Muscle of back (tissue), 3 donors: ENCODE measurements at regions not wholly inside any gene's neighbourhood (a gene's known extent, or its start where the extent isn't known, plus 50 kb on each side); places are given as distances from the start of the nearest gene placed in this dataset.
"Not testable (repeated sequence)": the region's sequence is repeated elsewhere in the genome, so short reads cannot be mapped to it uniquely, and the experiment has no call there.

Experiments used
- DNase-seq, 3 donors: peaks; one replicate each; pipeline versions ENCODE4 v3.0.0 to v3.0.0-alpha.2; 2013

DNA sequence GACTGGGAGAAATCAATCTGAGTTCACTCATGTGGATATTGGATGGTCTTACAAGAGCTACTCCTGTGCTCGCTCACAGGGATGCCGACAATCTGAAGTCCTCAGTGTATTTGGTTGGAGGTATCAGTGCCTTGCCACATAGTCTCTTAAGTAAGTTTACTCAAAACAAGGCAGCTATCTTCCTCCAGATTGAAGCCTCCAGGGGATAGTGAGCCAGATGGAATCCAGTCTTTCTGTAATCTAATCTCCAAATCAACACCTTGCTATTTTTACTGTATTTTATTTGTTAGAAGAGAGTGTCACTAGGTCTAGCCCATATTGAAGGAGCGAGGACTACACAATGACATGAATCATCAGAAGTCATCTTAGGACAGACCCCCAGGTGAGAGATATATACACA lies 456.6 kb upstream of the POT1 start:
- no peak for DNase-seq

DNA sequence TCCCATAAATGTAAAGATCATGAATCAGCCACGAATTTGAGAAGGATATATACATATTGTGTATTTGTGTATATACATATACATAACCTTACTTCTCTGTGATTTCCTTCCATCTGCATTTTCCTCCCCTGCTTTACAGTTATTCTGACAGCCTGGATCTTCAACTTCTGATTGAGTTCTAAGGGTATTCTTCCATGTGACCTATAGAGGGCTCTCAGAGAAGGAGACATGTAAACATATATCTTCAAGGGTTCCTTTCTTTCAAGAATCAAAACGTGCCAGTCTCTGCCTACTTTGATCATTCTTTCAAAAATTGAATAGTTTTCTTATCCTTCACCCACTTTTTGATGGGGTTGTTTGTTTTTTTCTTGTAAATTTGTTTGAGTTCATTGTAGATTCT lies 453.7 kb upstream of the POT1 start:
- no peak for DNase-seq

- DNase-seq = no peak
Measured at GRCh38 chr7:125382401-125382800, 452.8 kb upstream of the POT1 start.

DNA sequence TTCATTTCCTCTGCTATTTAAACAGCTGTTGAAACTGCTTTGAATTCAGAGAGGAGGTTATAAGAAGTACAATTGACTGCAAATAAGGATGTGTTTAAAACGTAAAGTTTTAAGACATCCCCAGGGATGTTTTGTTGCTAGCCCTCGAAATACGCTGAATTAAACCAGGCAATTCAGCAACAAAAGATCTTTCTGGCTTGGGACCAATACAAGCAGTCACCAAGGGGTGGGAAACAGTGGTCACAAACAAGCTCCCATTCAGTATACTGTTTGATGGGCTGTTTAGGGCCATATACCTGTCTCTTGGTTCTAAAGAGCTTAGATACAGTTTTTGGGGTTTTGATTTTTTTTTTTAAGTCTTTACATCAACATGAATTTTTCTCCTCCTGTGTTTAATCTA lies 446.3 kb upstream of the POT1 start:
- peak in 1 of 3 donors; percentile 5 for DNase-seq

DNA sequence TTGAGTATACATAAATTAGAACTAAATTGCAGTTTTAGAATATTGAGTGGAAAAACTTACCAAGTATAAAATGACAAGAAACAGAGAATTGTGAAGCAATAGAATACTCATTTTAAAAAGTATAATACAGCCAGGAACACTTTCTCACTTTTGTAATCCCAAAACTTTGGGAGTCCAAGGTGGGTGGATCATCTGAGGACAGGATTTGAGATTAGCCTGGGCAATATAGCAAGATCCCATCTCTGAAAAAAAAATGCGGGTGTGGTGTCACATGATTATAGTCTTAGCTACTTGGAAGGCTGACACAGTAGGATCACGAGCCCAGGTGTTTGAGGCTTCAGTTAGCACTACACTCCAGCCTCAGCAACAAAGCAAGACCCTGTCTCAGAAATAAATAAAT lies 440.9 kb upstream of the POT1 start:
- no peak for DNase-seq

- peak in 2 of 3 donors; percentile 2 for DNase-seq
Measured at GRCh38 chr7:125363873-125364272, 434.2 kb upstream of the POT1 start.

DNA sequence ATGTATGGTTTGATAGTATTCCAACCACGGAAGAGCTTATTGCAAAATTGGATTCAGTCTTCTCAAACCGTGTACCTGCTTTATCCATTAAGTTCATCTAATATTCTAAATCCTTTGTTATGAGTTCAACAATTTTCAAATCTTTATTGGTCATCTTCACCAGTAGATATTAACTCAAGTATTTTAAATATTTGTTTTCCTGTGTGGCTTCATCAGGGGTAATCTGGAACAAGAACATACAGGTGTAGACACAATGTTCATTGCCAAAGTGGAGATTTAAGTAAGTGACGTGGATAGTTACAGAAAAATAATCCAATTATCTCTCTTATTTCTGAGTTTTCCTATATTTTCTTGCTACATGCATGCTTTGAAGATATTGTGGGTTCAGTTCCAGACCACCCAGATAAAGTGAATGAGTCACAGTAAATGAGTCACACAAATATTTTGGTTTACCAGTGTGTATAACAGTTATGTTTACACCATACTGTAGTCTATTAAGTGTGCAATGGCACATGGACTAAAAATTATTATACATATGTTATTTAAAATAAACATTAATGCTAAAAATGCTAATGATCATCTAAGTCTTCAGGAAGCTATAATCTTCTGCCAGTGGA lies 429.0 kb upstream of the POT1 start:
- DNase-seq = no peak

DNA sequence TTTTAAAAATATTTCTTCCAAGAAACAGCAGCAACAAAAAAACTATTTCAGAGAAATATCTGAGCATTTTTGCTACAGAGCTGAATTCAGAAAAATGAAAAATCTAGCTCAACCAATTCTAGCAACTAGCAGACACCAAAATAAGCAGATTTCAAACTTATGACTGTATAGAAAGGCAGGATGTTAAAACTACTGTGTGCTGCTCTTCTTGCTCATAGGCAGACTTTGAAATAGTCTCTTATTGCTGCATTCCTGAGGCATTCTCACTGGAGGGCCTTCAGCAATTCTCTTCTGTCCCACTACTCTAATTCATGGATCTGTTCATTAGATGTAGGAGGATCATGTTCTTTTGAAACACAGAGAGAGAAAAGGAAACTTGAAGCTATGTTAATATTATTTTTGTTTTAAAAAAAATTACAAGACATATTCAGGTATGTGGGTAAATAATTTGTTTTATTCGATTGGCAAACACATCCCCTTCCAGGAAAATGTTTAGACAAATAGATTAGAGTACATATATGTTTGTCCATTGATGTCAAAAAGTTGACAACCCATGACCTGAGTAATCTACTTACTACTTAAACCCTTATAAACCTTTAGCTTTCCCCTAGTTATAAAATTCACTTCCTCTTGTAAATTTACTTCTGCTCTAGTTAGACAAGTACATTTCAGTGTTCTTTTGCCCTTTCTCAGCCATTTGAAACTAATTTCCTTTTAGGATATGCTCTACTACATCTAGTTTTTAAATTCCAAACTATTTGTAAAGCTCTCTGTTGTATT lies 428.2 kb upstream of the POT1 start:
- no peak for DNase-seq

DNA sequence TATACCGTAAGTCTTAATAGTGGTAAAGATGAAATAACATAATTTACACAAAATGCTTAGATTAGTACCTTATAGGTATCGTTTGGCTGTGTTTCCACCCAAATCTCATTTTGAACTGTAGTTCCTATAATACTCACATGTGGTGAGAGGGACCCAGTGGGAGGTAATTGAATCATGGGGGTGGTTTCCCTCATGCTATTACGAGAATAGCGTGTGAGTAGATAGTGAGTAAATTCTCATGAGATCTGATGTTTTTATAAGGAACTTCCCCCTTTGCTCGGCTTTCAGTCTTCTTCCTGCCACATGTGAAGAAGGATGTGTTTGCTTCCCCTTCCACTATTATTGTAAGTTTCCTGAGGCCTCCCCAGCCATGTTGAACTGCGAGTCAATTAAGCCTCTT lies 426.3 kb upstream of the POT1 start:
- DNase-seq = peak in 2 of 3 donors; percentile 3 to 12

- peak in 1 of 3 donors; percentile 5 for DNase-seq
Measured at GRCh38 chr7:125347269-125347668, 417.6 kb upstream of the POT1 start.

GRCh38 chr7:125338110-125338509 lies 408.5 kb upstream of the POT1 start:
- no peak for DNase-seq

- DNase-seq = no peak
Measured at GRCh38 chr7:125336326-125336725, 406.7 kb upstream of the POT1 start.

GRCh38 chr7:125326666-125327255 lies 397.1 kb upstream of the POT1 start:
- no peak for DNase-seq

GRCh38 chr7:125316466-125316865 lies 386.8 kb upstream of the POT1 start:
- no peak for DNase-seq

DNA sequence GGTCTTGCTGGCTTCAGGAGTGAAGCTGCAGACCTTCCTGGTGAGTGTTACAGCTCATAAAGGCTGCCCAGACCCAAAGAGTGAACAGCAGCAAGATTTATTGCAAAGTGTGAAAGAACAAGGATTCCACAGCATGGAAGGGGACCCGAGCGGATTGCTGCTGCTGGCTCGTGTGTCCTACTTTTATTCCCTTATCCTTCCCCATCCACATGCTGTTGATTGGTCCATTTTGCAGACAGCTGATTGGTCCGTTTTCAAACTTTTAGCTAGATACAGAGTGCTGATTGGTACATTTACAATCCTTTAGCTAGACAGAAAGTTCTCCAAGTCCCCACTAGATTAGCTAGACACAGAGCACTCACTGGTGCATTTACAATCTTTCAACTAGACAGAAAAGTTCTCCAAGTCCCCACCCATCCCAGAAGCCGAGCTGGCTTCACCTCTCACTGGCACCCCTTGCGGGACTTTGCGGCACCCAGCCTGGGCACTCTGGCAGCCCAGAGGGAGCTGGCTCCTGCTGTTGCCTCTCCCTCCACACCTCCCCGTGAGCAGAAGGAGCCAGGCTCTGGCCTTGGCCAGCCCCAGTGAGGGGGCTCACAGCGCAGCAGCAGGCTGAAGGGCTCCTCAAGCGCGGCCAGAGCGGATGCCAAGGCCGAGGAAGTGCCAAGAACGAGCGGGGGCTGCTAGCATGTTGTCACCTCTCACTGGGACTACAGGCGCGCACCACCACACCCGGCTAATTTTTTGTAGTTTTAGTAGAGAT lies 369.6 kb upstream of the POT1 start:
- DNase-seq = no peak

DNA sequence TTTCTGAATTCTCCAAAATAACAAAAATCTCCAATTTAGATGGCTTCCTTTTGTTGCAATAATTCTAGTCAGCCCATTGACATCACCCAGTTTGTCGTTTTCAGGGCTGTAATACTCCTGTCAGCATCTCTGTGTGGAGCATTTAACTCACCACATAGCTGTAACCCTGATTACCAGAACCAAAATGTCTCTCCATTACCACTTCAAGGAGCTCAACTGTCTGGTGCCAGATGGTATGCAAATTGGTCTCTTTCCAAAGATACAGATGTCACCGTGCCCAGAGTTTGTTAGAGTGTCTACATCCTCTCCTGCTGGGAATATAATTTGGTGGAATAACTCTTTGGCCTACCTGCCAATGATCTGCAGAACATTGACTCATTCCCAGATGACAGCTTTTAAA lies 350.3 kb upstream of the POT1 start:
- DNase-seq = no peak

DNA sequence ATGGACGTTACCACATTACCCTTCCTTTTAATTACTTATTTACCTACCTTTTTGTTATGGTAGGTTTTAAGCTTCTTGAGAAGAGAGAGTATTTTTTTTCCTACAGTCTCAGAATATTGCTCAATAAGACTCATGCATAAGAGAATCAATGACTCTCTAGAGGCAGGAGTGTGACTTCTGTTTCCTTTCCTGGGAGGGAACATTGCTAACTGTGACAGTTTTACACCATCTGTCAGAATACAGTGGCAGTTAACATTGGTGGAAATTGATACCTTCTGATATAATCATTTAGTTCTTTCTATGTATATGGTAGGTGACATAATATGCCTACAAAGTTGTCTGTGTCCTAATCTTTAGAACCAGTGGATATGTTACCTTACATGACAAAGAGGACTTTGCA lies 348.7 kb upstream of the POT1 start:
- DNase-seq = no peak

DNA sequence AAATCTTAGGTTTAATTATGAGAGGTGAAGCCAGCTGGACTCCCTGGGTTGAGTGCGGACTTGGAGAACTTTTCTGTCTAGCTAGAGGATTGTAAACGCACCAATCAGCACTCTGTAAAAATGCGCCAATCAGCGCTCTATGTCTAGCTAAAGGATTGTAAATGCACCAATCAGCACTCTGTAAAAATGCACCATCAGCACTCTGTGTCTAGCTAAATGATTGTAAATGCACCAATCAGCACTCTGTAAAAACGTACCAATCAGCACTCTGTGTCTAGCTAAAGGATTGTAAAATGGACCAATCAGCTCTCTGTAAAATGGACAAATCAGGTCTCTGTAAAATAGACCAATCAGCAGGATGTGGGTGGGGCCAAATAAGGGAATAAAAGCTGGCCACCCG lies 345.1 kb upstream of the POT1 start:
- DNase-seq = not testable (repeated sequence)

DNA sequence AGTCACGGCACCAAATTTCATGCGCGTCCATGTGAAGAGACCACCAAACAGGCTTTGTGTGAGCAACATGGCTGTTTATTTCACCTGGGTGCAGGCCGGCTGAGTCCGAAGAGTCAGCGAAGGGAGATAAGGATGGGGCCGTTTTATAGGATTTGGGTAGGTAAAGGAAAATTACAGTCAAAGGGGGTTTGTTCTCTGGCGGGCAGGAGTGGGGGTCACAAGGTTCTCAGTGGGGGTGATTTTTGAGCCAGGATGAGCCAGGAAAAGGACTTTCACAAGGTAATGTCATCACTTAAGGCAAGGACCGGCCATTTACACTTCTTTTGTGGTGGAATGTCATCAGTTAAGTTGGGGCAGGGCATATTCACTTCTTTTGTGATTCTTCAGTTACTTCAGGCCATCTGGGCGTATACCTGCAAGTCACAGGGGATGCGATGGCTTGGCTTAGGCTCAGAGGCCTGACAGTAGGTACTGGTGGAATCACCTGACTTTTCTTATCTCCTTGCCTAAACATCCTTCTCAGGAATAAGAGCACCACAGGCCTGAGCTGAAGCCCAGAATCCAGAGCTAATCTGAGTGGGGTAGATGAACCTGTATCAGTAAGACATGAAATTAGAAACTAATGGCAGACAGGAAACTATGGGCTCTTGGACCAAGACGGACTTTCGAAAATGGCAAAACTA lies 334.7 kb upstream of the POT1 start:
- not testable (repeated sequence) for DNase-seq

DNA sequence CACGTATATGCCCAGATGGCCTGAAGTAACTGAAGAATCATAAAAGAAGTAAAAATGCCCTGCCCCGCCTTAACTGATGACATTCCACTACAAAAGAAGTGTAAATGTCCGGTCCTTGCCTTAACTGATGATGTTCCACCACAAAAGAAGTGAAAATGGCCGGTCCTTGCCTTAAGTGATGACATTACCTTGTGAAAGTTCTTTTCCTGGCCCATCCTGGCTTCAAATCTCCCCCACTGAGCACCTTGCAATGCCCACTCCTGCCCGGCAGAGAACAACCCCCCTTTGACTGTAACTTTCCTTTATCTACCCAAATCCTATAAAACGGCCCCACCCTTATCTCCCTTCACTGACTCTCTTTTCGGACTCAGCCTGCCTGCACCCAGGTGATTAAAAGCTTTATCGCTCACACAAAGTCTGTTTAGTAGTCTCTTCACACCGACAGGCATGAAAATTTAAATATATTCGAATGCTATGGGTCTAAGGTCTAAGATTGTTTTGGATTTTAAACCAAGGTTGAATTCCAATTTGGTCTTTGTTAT lies 329.3 kb upstream of the POT1 start:
- not testable (repeated sequence) for DNase-seq

GRCh38 chr7:125257617-125258016 lies 328.0 kb upstream of the POT1 start:
- DNase-seq = no peak

DNA sequence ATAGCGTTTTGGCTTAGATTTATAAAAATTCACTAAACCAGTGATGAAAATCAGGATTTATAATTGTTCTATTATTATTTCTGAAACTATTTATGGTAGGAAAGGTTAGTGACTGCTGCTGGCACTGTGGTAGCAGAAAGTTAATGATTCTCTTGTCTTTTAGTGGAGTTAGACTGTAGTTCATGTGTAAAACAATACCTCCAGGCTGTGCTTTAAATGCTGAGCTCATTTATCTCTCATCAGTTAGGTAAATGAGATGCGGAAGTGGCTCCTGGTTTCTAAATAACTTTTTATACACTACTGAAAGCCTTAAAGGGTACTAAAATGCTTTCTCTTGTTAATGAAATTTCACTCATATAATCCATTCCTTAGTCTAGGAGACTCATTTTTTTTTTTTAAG lies 326.8 kb upstream of the POT1 start:
- no peak for DNase-seq
